GM19023 (cell line): ENCODE measurements at regions not wholly inside any gene's neighbourhood (a gene's known extent, or its start where the extent isn't known, plus 50 kb on each side); places are given as distances from the start of the nearest gene placed in this dataset.

Source experiments
- ATAC-seq: cut with Tn5 transposase; IDR thresholded peaks from one replicate; pipeline ENCODE4 v1.9.1; 2021; ENCODE audit warnings: mild to moderate bottlenecking, moderate library complexity; ENCODE audit not compliant: unreplicated experiment

GRCh38 chr2:8625399-8626300 is 56.2 kb upstream of the ID2 start:
- no peak for ATAC-seq

- ATAC-seq = no peak
Measured at GRCh38 chr2:8626572-8626971, 55.3 kb upstream of the ID2 start.

- no peak for ATAC-seq
Measured at GRCh38 chr2:8627019-8627691, 54.7 kb upstream of the ID2 start.

- ATAC-seq = no peak
Measured at GRCh38 chr2:8627692-8628085, 54.2 kb upstream of the ID2 start.

- ATAC-seq = no peak
Measured at GRCh38 chr2:8628179-8628865, 53.5 kb upstream of the ID2 start.

- no peak for ATAC-seq
Measured at GRCh38 chr2:8628866-8629209, 53.0 kb upstream of the ID2 start.

- ATAC-seq = no peak
Measured at GRCh38 chr2:8629402-8629801, 52.5 kb upstream of the ID2 start.

- ATAC-seq = no peak
Measured at GRCh38 chr2:8630676-8631464, 51.0 kb upstream of the ID2 start.

- no peak for ATAC-seq
Measured at GRCh38 chr2:8631465-8632005, 50.3 kb upstream of the ID2 start.
